Mucosa of stomach (tissue), 1 donor: ENCODE measurements at regions not wholly inside any gene's neighbourhood (a gene's known extent, or its start where the extent isn't known, plus 50 kb on each side); places are given as distances from the start of the nearest gene placed in this dataset.

Experiments
- H3K27me3 ChIP-seq: one replicate; pipeline ENCODE4 v1.7.0; 2013; ENCODE audit warnings: mild to moderate bottlenecking, low read length; ENCODE audit not compliant: control insufficient read depth, insufficient read depth
- H3K36me3 ChIP-seq: one replicate; pipeline ENCODE4 v1.7.0; 2013; ENCODE audit warnings: low read length; ENCODE audit not compliant: control insufficient read depth, insufficient read depth
- H3K4me1 ChIP-seq: one replicate; pipeline ENCODE4 v1.7.0; 2013; ENCODE audit warnings: mild to moderate bottlenecking, low read length; ENCODE audit not compliant: control insufficient read depth, insufficient read depth
- H3K4me3 ChIP-seq: one replicate; pipeline ENCODE4 v1.7.0; 2013; ENCODE audit warnings: low read length
- H3K9ac ChIP-seq: one replicate; pipeline ENCODE4 v1.7.0; 2013; ENCODE audit warnings: mild to moderate bottlenecking, low read length, moderate library complexity
- H3K9me3 ChIP-seq: one replicate; pipeline ENCODE4 v1.7.0; 2013; ENCODE audit warnings: mild to moderate bottlenecking, low read length, moderate library complexity; ENCODE audit not compliant: control insufficient read depth
- donor health status: Pancreatic carcinoma.

GRCh38 chr12:93205361-93205760 lies 172.4 kb upstream of the NUDT4 start:
- no peaks in the 10 kb centered on the region for H3K9me3 ChIP-seq
- H3K36me3 ChIP-seq, result no peaks in the 10 kb centered on the region
- H3K4me3 ChIP-seq, result no peak overlapping the region
- no peak overlapping the region for H3K9ac ChIP-seq
- no peaks in the 10 kb centered on the region for H3K4me1 ChIP-seq
- H3K27me3 ChIP-seq, result no peaks in the 10 kb centered on the region

- Histone ChIP-seq H3K4me3 (no peak overlapping the region), H3K4me1 (no peaks in the 10 kb centered on the region), H3K36me3 (no peaks in the 10 kb centered on the region), H3K9ac (no peak overlapping the region), H3K27me3 (no peaks in the 10 kb centered on the region), H3K9me3 (no peaks in the 10 kb centered on the region)
Measured at GRCh38 chr12:93208011-93208410, 169.7 kb upstream of the NUDT4 start.

GRCh38 chr12:93214523-93215289 lies 163.0 kb upstream of the NUDT4 start:
- H3K4me1 ChIP-seq, result peaks cover 8% of the 10 kb centered on the region
- H3K36me3 ChIP-seq, result no peaks in the 10 kb centered on the region
- no peaks in the 10 kb centered on the region for H3K9me3 ChIP-seq
- no peak overlapping the region for H3K9ac ChIP-seq
- H3K4me3 ChIP-seq, result no peak overlapping the region
- no peaks in the 10 kb centered on the region for H3K27me3 ChIP-seq

GRCh38 chr12:93215290-93215678 lies 162.4 kb upstream of the NUDT4 start:
- H3K27me3 ChIP-seq, result no peaks in the 10 kb centered on the region
- no peaks in the 10 kb centered on the region for H3K36me3 ChIP-seq
- peaks cover 8% of the 10 kb centered on the region for H3K4me1 ChIP-seq
- no peaks in the 10 kb centered on the region for H3K9me3 ChIP-seq
- no peak overlapping the region for H3K9ac ChIP-seq
- H3K4me3 ChIP-seq, result no peak overlapping the region

- no peaks in the 10 kb centered on the region for H3K9me3 ChIP-seq
- peaks cover under 1% of the 10 kb centered on the region for H3K4me1 ChIP-seq
- no peak overlapping the region for H3K4me3 ChIP-seq
- no peaks in the 10 kb centered on the region for H3K27me3 ChIP-seq
- H3K9ac ChIP-seq, result no peak overlapping the region
- no peaks in the 10 kb centered on the region for H3K36me3 ChIP-seq
Measured at GRCh38 chr12:93219947-93220346, 157.8 kb upstream of the NUDT4 start.

GRCh38 chr12:93221841-93222240 lies 155.9 kb upstream of the NUDT4 start:
- no peak overlapping the region for H3K9ac ChIP-seq
- no peak overlapping the region for H3K4me3 ChIP-seq
- H3K27me3 ChIP-seq, result no peaks in the 10 kb centered on the region
- no peaks in the 10 kb centered on the region for H3K4me1 ChIP-seq
- no peaks in the 10 kb centered on the region for H3K36me3 ChIP-seq
- no peaks in the 10 kb centered on the region for H3K9me3 ChIP-seq

GRCh38 chr12:93223440-93224426 lies 154.0 kb upstream of the NUDT4 start:
- H3K4me3 ChIP-seq, result no peak overlapping the region
- H3K36me3 ChIP-seq, result no peaks in the 10 kb centered on the region
- no peaks in the 10 kb centered on the region for H3K4me1 ChIP-seq
- no peaks in the 10 kb centered on the region for H3K27me3 ChIP-seq
- H3K9me3 ChIP-seq, result no peaks in the 10 kb centered on the region
- no peak overlapping the region for H3K9ac ChIP-seq

GRCh38 chr12:93225094-93225493 lies 152.6 kb upstream of the NUDT4 start:
- H3K4me3 ChIP-seq, result no peak overlapping the region
- no peak overlapping the region for H3K9ac ChIP-seq
- no peaks in the 10 kb centered on the region for H3K36me3 ChIP-seq
- no peaks in the 10 kb centered on the region for H3K4me1 ChIP-seq
- H3K27me3 ChIP-seq, result no peaks in the 10 kb centered on the region
- H3K9me3 ChIP-seq, result no peaks in the 10 kb centered on the region

- H3K4me1 ChIP-seq, result no peaks in the 10 kb centered on the region
- H3K4me3 ChIP-seq, result no peak overlapping the region
- no peak overlapping the region for H3K9ac ChIP-seq
- no peaks in the 10 kb centered on the region for H3K27me3 ChIP-seq
- no peaks in the 10 kb centered on the region for H3K36me3 ChIP-seq
- H3K9me3 ChIP-seq, result no peaks in the 10 kb centered on the region
Measured at GRCh38 chr12:93226361-93226760, 151.4 kb upstream of the NUDT4 start.

GRCh38 chr12:93229494-93230325 lies 148.0 kb upstream of the NUDT4 start:
- no peaks in the 10 kb centered on the region for H3K9me3 ChIP-seq
- no peaks in the 10 kb centered on the region for H3K27me3 ChIP-seq
- H3K4me1 ChIP-seq, result no peaks in the 10 kb centered on the region
- no peak overlapping the region for H3K4me3 ChIP-seq
- H3K9ac ChIP-seq, result no peak overlapping the region
- no peaks in the 10 kb centered on the region for H3K36me3 ChIP-seq

GRCh38 chr12:93230326-93230720 lies 147.4 kb upstream of the NUDT4 start:
- H3K27me3 ChIP-seq, result no peaks in the 10 kb centered on the region
- H3K9ac ChIP-seq, result no peak overlapping the region
- no peaks in the 10 kb centered on the region for H3K36me3 ChIP-seq
- no peaks in the 10 kb centered on the region for H3K9me3 ChIP-seq
- no peaks in the 10 kb centered on the region for H3K4me1 ChIP-seq
- no peak overlapping the region for H3K4me3 ChIP-seq
